ENCODE measurements at regions not wholly inside any gene's neighbourhood (a gene's known extent, or its start where the extent isn't known, plus 50 kb on each side); places are given as distances from the start of the nearest gene placed in this dataset.

DNA sequence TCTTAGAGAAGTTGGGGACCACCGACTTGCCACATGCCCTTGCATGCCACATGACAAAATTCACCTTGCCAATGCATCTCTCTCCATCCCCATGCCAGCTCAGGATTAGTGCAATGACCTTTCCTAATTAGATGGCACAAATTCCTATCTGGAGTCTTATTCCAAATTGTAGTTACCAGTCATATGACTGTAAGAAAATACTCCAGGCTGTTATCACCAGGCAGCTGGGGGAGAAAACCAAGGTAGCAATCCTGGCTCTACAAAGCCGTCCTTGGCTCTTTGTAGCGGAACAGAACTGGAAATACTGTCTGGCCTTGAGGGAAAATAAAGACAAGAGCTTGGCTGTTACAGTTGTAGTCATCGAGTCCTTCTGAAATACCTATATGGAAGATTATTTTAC is 208.5 kb upstream of the DIO2 start:
- TF ChIP-seq, protein P1, sequence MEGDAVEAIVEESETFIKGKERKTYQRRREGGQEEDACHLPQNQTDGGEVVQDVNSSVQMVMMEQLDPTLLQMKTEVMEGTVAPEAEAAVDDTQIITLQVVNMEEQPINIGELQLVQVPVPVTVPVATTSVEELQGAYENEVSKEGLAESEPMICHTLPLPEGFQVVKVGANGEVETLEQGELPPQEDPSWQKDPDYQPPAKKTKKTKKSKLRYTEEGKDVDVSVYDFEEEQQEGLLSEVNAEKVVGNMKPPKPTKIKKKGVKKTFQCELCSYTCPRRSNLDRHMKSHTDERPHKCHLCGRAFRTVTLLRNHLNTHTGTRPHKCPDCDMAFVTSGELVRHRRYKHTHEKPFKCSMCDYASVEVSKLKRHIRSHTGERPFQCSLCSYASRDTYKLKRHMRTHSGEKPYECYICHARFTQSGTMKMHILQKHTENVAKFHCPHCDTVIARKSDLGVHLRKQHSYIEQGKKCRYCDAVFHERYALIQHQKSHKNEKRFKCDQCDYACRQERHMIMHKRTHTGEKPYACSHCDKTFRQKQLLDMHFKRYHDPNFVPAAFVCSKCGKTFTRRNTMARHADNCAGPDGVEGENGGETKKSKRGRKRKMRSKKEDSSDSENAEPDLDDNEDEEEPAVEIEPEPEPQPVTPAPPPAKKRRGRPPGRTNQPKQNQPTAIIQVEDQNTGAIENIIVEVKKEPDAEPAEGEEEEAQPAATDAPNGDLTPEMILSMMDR (conservative IDR thresholded peaks at IDR 0.05; ENCODE audit: low read depth, low read length): no peak
- TF ChIP-seq EZH2 (IDR thresholded peaks at IDR 0.05; ENCODE audit: borderline replicate concordance, low read depth, low read length, poor library complexity, severe bottlenecking): no peak
- ChIA-PET CTCF (no interaction called here), POLR2A (ENCODE audit: low non-redundant PET) (no interaction called here)
- Histone ChIP-seq H3K4me1 (ENCODE audit: insufficient read depth, low read length, poor library complexity, severe bottlenecking) (no peaks in the 10 kb centered on the region), H3K27ac (ENCODE audit: low read depth, low read length, poor library complexity, severe bottlenecking) (no peak overlapping the region), H3K36me3 (ENCODE audit: insufficient read depth, low read length, poor library complexity, severe bottlenecking) (no peaks in the 10 kb centered on the region), H3K9me3 (ENCODE audit: low read depth, low read length, poor library complexity, severe bottlenecking) (no peaks in the 10 kb centered on the region), H3K27me3 (replicated peaks; ENCODE audit: insufficient read depth, low read depth, low read length, poor library complexity) (no peaks in the 10 kb centered on the region), H3K4me3 (ENCODE audit: low read depth, low read length, poor library complexity, severe bottlenecking) (no peak overlapping the region)
- no peak for DNase-seq (ENCODE audit: low spot score)
- intact Hi-C loops (cut with micrococcal nuclease; ENCODE audit: unreplicated experiment): no loop called here
- no TSS peak for BruUV-seq (replicated peaks)

DNA sequence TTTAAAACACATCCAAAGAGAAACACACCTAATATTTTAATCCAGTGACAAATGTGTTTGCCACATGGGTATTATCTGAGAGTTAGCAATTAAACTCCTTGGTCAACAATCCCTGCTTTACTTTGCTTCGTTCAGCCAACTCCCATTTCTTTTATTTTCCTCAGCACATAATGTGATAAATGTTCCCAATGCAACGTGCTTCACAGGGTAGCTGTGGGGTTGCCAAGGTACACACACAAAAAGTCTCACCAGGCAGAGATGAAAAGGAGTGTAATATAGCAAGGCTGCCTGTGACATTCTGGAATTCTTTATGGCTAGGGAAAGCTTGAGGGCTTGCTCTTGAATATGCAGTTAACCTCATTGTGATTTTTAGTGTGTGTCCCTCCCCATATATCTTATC is 208.0 kb upstream of the DIO2 start:
- Histone ChIP-seq H3K9me3 (ENCODE audit: low read depth, low read length, poor library complexity, severe bottlenecking) (no peaks in the 10 kb centered on the region), H3K4me3 (ENCODE audit: low read depth, low read length, poor library complexity, severe bottlenecking) (no peak overlapping the region), H3K27me3 (replicated peaks; ENCODE audit: insufficient read depth, low read depth, low read length, poor library complexity) (no peaks in the 10 kb centered on the region), H3K36me3 (ENCODE audit: insufficient read depth, low read length, poor library complexity, severe bottlenecking) (no peaks in the 10 kb centered on the region), H3K27ac (ENCODE audit: low read depth, low read length, poor library complexity, severe bottlenecking) (no peak overlapping the region), H3K4me1 (ENCODE audit: insufficient read depth, low read length, poor library complexity, severe bottlenecking) (no peaks in the 10 kb centered on the region)
- intact Hi-C loops (cut with micrococcal nuclease; ENCODE audit: unreplicated experiment): no loop called here
- no TSS peak for BruUV-seq (replicated peaks)
- DNase-seq (ENCODE audit: low spot score): no peak
- no peak for TF ChIP-seq EZH2 (IDR thresholded peaks at IDR 0.05; ENCODE audit: borderline replicate concordance, low read depth, low read length, poor library complexity, severe bottlenecking)
- TF ChIP-seq, protein P1 (conservative IDR thresholded peaks at IDR 0.05; ENCODE audit: low read depth, low read length): no peak
- ChIA-PET CTCF (no interaction called here), POLR2A (ENCODE audit: low non-redundant PET) (no interaction called here)

DNA sequence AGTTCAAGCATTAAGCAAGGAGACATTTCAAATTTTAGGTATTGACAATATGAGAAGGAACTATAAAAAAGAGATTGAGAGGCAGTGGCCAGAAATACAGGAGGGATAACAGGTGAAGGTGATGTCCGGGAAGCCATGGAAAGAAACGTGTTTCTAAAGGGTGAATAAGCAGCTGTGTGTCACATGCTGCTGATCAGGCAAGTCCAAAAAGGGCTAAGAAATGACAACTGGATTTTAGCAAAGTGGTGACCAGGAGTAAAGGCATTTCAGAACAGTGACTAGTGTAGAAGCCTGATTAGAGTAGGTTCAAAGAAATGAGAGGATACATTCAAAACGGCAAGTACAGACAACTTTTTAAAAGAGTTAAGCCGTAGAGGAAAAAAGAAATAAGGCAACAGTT is 204.3 kb upstream of the DIO2 start:
- intact Hi-C loops (cut with micrococcal nuclease; ENCODE audit: unreplicated experiment): no loop called here
- Histone ChIP-seq H3K36me3 (ENCODE audit: insufficient read depth, low read length, poor library complexity, severe bottlenecking) (no peaks in the 10 kb centered on the region), H3K4me1 (ENCODE audit: insufficient read depth, low read length, poor library complexity, severe bottlenecking) (no peaks in the 10 kb centered on the region), H3K27ac (ENCODE audit: low read depth, low read length, poor library complexity, severe bottlenecking) (no peak overlapping the region), H3K27me3 (replicated peaks; ENCODE audit: insufficient read depth, low read depth, low read length, poor library complexity) (no peaks in the 10 kb centered on the region), H3K4me3 (ENCODE audit: low read depth, low read length, poor library complexity, severe bottlenecking) (no peak overlapping the region), H3K9me3 (ENCODE audit: low read depth, low read length, poor library complexity, severe bottlenecking) (no peaks in the 10 kb centered on the region)
- no TSS peak for BruUV-seq (replicated peaks)
- POLR2A ChIA-PET (ENCODE audit: low non-redundant PET): no interaction called here
- no peak for TF ChIP-seq EZH2 (IDR thresholded peaks at IDR 0.05; ENCODE audit: borderline replicate concordance, low read depth, low read length, poor library complexity, severe bottlenecking)
- TF ChIP-seq, protein P1 (conservative IDR thresholded peaks at IDR 0.05; ENCODE audit: low read depth, low read length): no peak
- DNase-seq (ENCODE audit: low spot score): no peak
- CTCF ChIA-PET: no interaction called here
